ENCODE measurements at regions not wholly inside any gene's neighbourhood (a gene's known extent, or its start where the extent isn't known, plus 50 kb on each side); places are given as distances from the start of the nearest gene placed in this dataset.

DNA sequence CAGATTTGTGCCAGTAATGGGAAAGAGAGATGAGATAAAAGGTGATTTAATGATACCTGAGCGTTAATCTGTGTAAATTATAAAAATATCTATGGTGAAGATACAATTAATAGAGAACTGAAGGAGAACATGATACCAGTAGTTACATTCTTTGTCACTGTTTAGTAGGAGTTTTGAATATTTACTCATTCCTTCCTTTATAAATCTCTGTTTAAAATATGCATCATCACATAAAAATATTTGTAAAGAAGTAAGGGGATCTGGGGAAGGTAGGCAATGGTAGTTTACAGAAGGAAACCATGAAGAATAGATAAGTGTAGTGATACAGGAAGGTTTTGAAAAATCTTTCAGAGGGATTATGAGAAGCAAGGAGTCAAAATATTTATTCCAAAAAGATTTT is 190.6 kb upstream of the PCDH18 start:
- H3K4me3 ChIP-seq (ENCODE audit: low read length) = no peak overlapping the region
- no peaks in the 10 kb centered on the region for H3K4me1 ChIP-seq (ENCODE audit: control insufficient read depth, insufficient read depth, low read length)
- no peaks in the 10 kb centered on the region for H3K27me3 ChIP-seq (ENCODE audit: control insufficient read depth, insufficient read depth, low read length)
- no peaks in the 10 kb centered on the region for H3K36me3 ChIP-seq (ENCODE audit: insufficient read depth, low read length)
- no peak overlapping the region for H3K4me2 ChIP-seq (ENCODE audit: low read length)
- no peaks in the 10 kb centered on the region for H3K9me3 ChIP-seq (replicated peaks; ENCODE audit: low read length)
- H3K9ac ChIP-seq (ENCODE audit: low read depth, low read length) = no peak overlapping the region

DNA sequence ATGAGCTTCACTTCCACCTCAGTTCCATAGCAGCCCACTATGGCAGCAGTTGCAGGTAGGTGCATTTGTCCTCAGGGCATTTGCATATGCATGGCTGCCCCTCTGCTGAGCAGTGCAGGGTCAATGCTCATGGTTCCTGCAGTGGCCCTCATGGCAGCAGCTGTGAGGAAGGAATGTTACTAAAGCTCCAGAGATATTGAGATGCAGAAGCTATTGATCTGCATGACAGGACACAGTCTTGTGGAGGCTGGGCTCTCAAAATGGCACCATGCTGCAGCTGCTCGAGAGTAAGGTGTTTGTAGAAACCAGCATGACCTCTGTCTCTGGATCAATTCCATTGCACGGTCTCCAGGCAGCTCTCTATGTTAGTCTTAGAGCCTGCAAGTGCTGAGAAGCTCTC is 179.2 kb upstream of the PCDH18 start:
- no peak overlapping the region for H3K4me2 ChIP-seq (ENCODE audit: low read length)
- peaks cover 9% of the 10 kb centered on the region for H3K4me1 ChIP-seq (ENCODE audit: control insufficient read depth, insufficient read depth, low read length)
- H3K36me3 ChIP-seq (ENCODE audit: insufficient read depth, low read length) = no peaks in the 10 kb centered on the region
- H3K27me3 ChIP-seq (ENCODE audit: control insufficient read depth, insufficient read depth, low read length) = no peaks in the 10 kb centered on the region
- no peaks in the 10 kb centered on the region for H3K9me3 ChIP-seq (replicated peaks; ENCODE audit: low read length)
- no peak overlapping the region for H3K4me3 ChIP-seq (ENCODE audit: low read length)
- H3K9ac ChIP-seq (ENCODE audit: low read depth, low read length) = no peak overlapping the region

GRCh38 chr4:137707626-137708025 is 175.3 kb upstream of the PCDH18 start:
- H3K9me3 ChIP-seq (replicated peaks; ENCODE audit: low read length) = no peaks in the 10 kb centered on the region
- no peak overlapping the region for H3K4me2 ChIP-seq (ENCODE audit: low read length)
- H3K4me1 ChIP-seq (ENCODE audit: control insufficient read depth, insufficient read depth, low read length) = peaks cover 27% of the 10 kb centered on the region
- H3K36me3 ChIP-seq (ENCODE audit: insufficient read depth, low read length) = no peaks in the 10 kb centered on the region
- no peaks in the 10 kb centered on the region for H3K27me3 ChIP-seq (ENCODE audit: control insufficient read depth, insufficient read depth, low read length)
- H3K4me3 ChIP-seq (ENCODE audit: low read length) = no peak overlapping the region
- H3K9ac ChIP-seq (ENCODE audit: low read depth, low read length) = no peak overlapping the region

DNA sequence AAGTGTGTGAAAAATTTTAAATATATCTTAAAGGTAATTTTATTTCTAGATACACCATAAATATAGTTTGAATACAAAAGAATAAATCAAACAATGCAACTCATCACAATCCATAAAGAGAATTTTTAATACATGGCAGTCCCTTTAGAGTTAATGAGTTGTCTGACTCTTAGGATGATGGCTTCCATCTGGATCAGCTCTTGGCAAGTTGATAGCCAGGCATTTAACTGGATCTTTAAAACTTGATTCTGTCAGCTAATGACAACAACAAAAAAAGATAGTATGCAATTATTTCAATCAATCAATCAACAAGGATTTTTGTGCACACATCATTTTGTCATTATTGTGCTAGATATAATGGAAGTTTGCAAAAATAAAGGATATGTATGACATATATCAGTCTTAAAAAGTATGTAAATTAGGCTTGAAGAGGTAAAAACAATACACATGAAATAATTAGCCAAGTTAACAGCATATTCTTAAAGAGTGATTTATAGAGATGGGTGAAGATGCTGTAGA is 174.9 kb upstream of the PCDH18 start:
- Histone ChIP-seq H3K4me3 (ENCODE audit: low read length) (no peak overlapping the region), H3K27me3 (ENCODE audit: control insufficient read depth, insufficient read depth, low read length) (no peaks in the 10 kb centered on the region), H3K36me3 (ENCODE audit: insufficient read depth, low read length) (no peaks in the 10 kb centered on the region), H3K4me1 (ENCODE audit: control insufficient read depth, insufficient read depth, low read length) (peaks cover 27% of the 10 kb centered on the region), H3K4me2 (ENCODE audit: low read length) (no peak overlapping the region), H3K9ac (ENCODE audit: low read depth, low read length) (no peak overlapping the region), H3K9me3 (replicated peaks; ENCODE audit: low read length) (no peaks in the 10 kb centered on the region)

- peaks cover 34% of the 10 kb centered on the region for H3K4me1 ChIP-seq (ENCODE audit: control insufficient read depth, insufficient read depth, low read length)
- H3K9ac ChIP-seq (ENCODE audit: low read depth, low read length) = peak overlapping the region; percentile 42
- no peak overlapping the region for H3K4me3 ChIP-seq (ENCODE audit: low read length)
- H3K27me3 ChIP-seq (ENCODE audit: control insufficient read depth, insufficient read depth, low read length) = no peaks in the 10 kb centered on the region
- H3K4me2 ChIP-seq (ENCODE audit: low read length) = peak overlapping the region; percentile 30
- H3K36me3 ChIP-seq (ENCODE audit: insufficient read depth, low read length) = no peaks in the 10 kb centered on the region
- H3K9me3 ChIP-seq (replicated peaks; ENCODE audit: low read length) = no peaks in the 10 kb centered on the region
Observed at GRCh38 chr4:137705171-137705783, 173.0 kb upstream of the PCDH18 start.

DNA sequence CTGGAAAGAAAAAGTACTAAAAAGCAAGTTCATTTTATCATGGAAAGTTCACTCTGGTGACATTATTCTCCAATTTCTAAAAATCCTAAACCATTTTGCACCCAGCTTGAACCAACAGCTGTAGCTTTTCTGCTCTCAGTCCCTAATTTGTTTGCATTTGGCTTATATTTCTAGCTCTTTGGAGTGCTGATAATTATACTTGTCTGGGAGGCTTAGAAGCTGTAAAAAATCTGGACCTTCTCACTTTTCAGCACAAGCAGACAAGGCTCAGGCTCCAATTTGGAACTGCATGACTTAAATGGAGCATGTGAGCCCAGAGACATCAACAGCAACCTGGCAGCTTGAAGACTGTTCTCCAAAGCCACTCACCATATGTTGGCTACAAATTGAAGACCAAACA is 170.9 kb upstream of the PCDH18 start:
- no peak overlapping the region for H3K9ac ChIP-seq (ENCODE audit: low read depth, low read length)
- H3K9me3 ChIP-seq (replicated peaks; ENCODE audit: low read length) = no peaks in the 10 kb centered on the region
- H3K36me3 ChIP-seq (ENCODE audit: insufficient read depth, low read length) = no peaks in the 10 kb centered on the region
- H3K4me3 ChIP-seq (ENCODE audit: low read length) = no peak overlapping the region
- H3K27me3 ChIP-seq (ENCODE audit: control insufficient read depth, insufficient read depth, low read length) = no peaks in the 10 kb centered on the region
- H3K4me1 ChIP-seq (ENCODE audit: control insufficient read depth, insufficient read depth, low read length) = peaks cover 40% of the 10 kb centered on the region
- H3K4me2 ChIP-seq (ENCODE audit: low read length) = no peak overlapping the region

DNA sequence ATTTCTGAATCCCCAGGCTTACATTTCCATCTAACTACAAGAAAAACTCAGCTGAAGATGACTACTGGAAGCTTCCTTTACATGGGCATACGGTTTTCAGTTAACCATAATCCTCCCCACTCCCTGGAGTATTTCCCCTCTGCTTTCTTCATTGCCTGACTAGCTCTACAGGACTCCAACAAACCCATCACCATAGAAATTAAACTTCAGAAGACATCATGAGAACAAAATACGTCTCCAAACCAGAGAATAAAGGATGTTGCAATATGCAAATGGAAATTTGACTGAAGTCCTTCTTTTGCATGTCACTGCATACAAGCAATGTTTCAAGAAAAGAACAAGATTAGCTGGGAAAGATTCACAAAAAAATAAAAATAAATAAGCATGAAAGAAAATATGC is 170.2 kb upstream of the PCDH18 start:
- H3K4me3 ChIP-seq (ENCODE audit: low read length) = no peak overlapping the region
- H3K27me3 ChIP-seq (ENCODE audit: control insufficient read depth, insufficient read depth, low read length) = no peaks in the 10 kb centered on the region
- no peaks in the 10 kb centered on the region for H3K36me3 ChIP-seq (ENCODE audit: insufficient read depth, low read length)
- no peak overlapping the region for H3K4me2 ChIP-seq (ENCODE audit: low read length)
- H3K9ac ChIP-seq (ENCODE audit: low read depth, low read length) = no peak overlapping the region
- H3K4me1 ChIP-seq (ENCODE audit: control insufficient read depth, insufficient read depth, low read length) = peaks cover 36% of the 10 kb centered on the region
- H3K9me3 ChIP-seq (replicated peaks; ENCODE audit: low read length) = no peaks in the 10 kb centered on the region

DNA sequence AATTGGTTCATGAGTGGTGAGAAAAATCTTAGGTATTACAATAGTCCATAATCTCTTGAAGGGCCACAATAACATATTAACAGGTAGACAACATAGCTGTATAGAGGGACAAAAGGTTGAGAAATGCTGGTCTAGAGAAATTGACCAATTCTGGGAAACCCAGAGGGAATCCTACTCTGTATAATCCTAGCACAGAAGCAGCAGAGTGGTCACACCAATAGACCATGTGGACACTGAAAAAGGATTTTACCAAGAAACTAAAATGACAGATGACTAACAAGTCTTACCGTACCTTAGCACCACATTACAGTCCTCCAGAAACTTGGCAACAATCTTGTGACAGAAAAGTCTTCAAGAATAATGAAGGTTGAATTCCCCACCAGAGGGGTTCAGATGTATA is 169.1 kb upstream of the PCDH18 start:
- H3K9me3 ChIP-seq (replicated peaks; ENCODE audit: low read length) = no peaks in the 10 kb centered on the region
- peaks cover 31% of the 10 kb centered on the region for H3K4me1 ChIP-seq (ENCODE audit: control insufficient read depth, insufficient read depth, low read length)
- H3K4me3 ChIP-seq (ENCODE audit: low read length) = no peak overlapping the region
- H3K9ac ChIP-seq (ENCODE audit: low read depth, low read length) = no peak overlapping the region
- H3K27me3 ChIP-seq (ENCODE audit: control insufficient read depth, insufficient read depth, low read length) = no peaks in the 10 kb centered on the region
- H3K4me2 ChIP-seq (ENCODE audit: low read length) = no peak overlapping the region
- no peaks in the 10 kb centered on the region for H3K36me3 ChIP-seq (ENCODE audit: insufficient read depth, low read length)

DNA sequence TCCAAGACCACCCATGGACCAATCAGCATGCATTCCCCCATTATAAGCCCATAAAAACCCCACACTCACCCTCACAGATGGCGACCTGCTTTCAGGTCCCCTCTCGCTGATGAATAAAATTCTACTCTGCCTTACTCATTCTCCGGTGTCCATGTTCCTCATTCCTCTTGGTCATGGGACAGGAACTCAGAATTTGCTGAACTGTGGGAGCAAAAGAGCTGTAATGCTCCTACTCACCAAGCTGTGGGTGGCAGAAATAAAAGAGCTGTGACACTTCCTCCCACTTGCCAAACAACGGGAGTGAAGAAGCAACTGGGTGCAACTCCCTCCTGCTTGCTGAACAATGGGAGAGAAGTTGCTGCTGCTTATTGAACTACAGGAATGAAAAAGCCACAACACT is 168.5 kb upstream of the PCDH18 start:
- no peaks in the 10 kb centered on the region for H3K36me3 ChIP-seq (ENCODE audit: insufficient read depth, low read length)
- H3K4me1 ChIP-seq (ENCODE audit: control insufficient read depth, insufficient read depth, low read length) = peaks cover 26% of the 10 kb centered on the region
- H3K4me3 ChIP-seq (ENCODE audit: low read length) = no peak overlapping the region
- H3K4me2 ChIP-seq (ENCODE audit: low read length) = no peak overlapping the region
- no peaks in the 10 kb centered on the region for H3K27me3 ChIP-seq (ENCODE audit: control insufficient read depth, insufficient read depth, low read length)
- H3K9me3 ChIP-seq (replicated peaks; ENCODE audit: low read length) = no peaks in the 10 kb centered on the region
- H3K9ac ChIP-seq (ENCODE audit: low read depth, low read length) = no peak overlapping the region

DNA sequence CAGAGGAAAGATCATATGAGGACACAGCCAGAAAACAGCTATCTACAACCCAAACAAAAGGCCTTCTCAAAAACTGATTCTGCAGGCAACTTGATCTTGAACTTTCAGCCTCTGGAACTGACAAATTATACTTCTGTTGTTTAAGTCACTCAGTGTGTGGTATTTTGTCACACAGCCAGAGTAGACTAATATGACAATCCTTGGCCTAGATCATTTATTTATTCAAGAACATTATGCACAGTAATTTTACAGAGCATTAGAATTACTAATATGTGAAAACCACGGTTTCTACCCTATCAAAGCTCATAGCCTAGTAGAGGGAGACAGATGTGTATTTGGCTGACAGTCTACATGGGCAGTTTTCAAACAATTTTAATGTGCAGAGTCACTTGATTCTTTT is 167.8 kb upstream of the PCDH18 start:
- Histone ChIP-seq H3K4me2 (ENCODE audit: low read length) (no peak overlapping the region), H3K4me1 (ENCODE audit: control insufficient read depth, insufficient read depth, low read length) (peaks cover 21% of the 10 kb centered on the region), H3K9ac (ENCODE audit: low read depth, low read length) (no peak overlapping the region), H3K36me3 (ENCODE audit: insufficient read depth, low read length) (no peaks in the 10 kb centered on the region), H3K4me3 (ENCODE audit: low read length) (no peak overlapping the region), H3K27me3 (ENCODE audit: control insufficient read depth, insufficient read depth, low read length) (no peaks in the 10 kb centered on the region), H3K9me3 (replicated peaks; ENCODE audit: low read length) (no peaks in the 10 kb centered on the region)

DNA sequence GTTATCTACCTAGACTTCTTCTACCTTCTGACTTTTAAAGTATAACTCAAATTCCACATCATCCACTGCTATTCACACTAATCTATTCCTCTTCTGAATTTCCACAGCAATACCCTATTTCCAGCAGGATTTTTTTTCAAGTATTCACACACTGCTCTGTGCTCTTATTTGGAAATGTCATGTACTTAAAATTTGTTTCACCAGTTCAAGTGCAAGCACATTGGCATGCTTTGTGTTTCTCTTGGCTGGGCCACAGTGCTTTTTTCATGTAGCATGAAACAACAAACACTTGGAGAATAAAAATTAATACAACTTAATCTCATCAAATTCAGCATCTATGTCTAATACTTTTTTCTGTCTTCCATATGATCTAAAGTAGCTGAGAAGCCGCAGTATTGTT is 161.8 kb upstream of the PCDH18 start:
- Histone ChIP-seq H3K27me3 (ENCODE audit: control insufficient read depth, insufficient read depth, low read length) (no peaks in the 10 kb centered on the region), H3K9me3 (replicated peaks; ENCODE audit: low read length) (no peaks in the 10 kb centered on the region), H3K4me3 (ENCODE audit: low read length) (no peak overlapping the region), H3K9ac (ENCODE audit: low read depth, low read length) (no peak overlapping the region), H3K4me2 (ENCODE audit: low read length) (no peak overlapping the region), H3K4me1 (ENCODE audit: control insufficient read depth, insufficient read depth, low read length) (no peaks in the 10 kb centered on the region), H3K36me3 (ENCODE audit: insufficient read depth, low read length) (no peaks in the 10 kb centered on the region)

GRCh38 chr4:137693641-137694040 is 161.3 kb upstream of the PCDH18 start:
- H3K27me3 ChIP-seq (ENCODE audit: control insufficient read depth, insufficient read depth, low read length) = no peaks in the 10 kb centered on the region
- H3K4me2 ChIP-seq (ENCODE audit: low read length) = no peak overlapping the region
- H3K9ac ChIP-seq (ENCODE audit: low read depth, low read length) = no peak overlapping the region
- no peaks in the 10 kb centered on the region for H3K9me3 ChIP-seq (replicated peaks; ENCODE audit: low read length)
- no peak overlapping the region for H3K4me3 ChIP-seq (ENCODE audit: low read length)
- no peaks in the 10 kb centered on the region for H3K4me1 ChIP-seq (ENCODE audit: control insufficient read depth, insufficient read depth, low read length)
- H3K36me3 ChIP-seq (ENCODE audit: insufficient read depth, low read length) = no peaks in the 10 kb centered on the region
